ENCODE measurements at regions not wholly inside any gene's neighbourhood (a gene's known extent, or its start where the extent isn't known, plus 50 kb on each side); places are given as distances from the start of the nearest gene placed in this dataset.
A peak's percentile ranks its signal among the peaks of the same experiment; 100 is the strongest.

DNA sequence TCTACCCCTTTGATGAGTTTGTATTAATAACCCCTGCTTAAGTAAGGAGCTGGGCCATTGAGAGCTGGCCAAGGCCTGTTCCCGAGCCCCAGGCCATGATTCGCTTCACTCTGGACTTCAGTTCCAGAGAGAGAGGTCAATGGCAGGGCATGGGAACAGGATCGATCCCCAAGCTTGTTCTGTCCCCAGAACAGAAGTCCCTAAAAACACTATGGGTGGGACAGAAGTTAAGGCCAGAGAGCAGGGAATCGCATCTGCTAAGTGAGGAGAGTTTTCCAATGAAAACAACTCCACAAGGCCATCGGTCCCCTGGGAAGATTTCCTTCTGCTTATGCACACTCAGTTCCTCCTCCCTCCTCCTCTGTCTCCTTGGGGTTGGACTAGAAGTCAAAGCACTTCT, 159.6 kb downstream of the LSM5 start:
- 89 to 98% methylated on average over 5 of the region's 5 CpGs for WGBS, 2 donors
- DNase-seq (no peak), ATAC-seq (ENCODE audit: low FRiP score in 2 of 2) (no peak)
- Histone ChIP-seq H3K27me3 (no peaks in the 10 kb centered on the region), H3K9me3 (no peaks in the 10 kb centered on the region), H3K4me1 (no peaks in the 10 kb centered on the region), H3K27ac (no peak overlapping the region), H3K36me3 (no peaks in the 10 kb centered on the region), H3K4me3 (no peak overlapping the region)
- TF ChIP-seq, protein P1, sequence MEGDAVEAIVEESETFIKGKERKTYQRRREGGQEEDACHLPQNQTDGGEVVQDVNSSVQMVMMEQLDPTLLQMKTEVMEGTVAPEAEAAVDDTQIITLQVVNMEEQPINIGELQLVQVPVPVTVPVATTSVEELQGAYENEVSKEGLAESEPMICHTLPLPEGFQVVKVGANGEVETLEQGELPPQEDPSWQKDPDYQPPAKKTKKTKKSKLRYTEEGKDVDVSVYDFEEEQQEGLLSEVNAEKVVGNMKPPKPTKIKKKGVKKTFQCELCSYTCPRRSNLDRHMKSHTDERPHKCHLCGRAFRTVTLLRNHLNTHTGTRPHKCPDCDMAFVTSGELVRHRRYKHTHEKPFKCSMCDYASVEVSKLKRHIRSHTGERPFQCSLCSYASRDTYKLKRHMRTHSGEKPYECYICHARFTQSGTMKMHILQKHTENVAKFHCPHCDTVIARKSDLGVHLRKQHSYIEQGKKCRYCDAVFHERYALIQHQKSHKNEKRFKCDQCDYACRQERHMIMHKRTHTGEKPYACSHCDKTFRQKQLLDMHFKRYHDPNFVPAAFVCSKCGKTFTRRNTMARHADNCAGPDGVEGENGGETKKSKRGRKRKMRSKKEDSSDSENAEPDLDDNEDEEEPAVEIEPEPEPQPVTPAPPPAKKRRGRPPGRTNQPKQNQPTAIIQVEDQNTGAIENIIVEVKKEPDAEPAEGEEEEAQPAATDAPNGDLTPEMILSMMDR (IDR thresholded peaks at IDR 0.05), result no peak
- TF ChIP-seq EP300 (IDR thresholded peaks at IDR 0.05) (no peak), POLR2A (IDR thresholded peaks at IDR 0.05) (no peak), POLR2AphosphoS5 (IDR thresholded peaks at IDR 0.05) (no peak)

DNA sequence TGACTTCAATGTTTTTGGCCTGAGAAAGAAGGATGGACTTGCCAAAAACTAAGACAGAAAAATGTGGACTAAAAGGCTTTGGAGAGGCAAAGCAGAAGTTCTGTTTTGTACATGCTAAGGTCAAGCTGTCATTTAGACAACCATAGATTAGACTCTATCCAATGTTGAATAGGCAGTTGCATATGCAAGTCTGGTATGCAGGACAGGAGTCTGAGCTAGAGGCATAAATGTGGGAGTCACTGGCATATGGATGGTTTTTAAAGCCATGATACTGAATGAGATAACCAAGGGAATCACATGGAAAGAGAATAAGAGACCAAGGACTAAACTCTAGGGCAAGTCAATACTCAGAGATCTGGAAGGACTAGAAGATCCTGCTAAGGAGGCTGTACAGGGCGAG, 164.1 kb downstream of the LSM5 start:
- H3K4me1 ChIP-seq, result no peaks in the 10 kb centered on the region
- DNase-seq (no peak), ATAC-seq (ENCODE audit: low FRiP score in 2 of 2) (no peak)
- H3K27me3 ChIP-seq, result no peaks in the 10 kb centered on the region
- H3K27ac ChIP-seq, result no peak overlapping the region
- 44 to 59% methylated on average over 1 of the region's 1 CpG for WGBS, 2 donors
- H3K36me3 ChIP-seq, result no peaks in the 10 kb centered on the region
- no peak overlapping the region for H3K4me3 ChIP-seq
- TF ChIP-seq POLR2A (IDR thresholded peaks at IDR 0.05) (no peak), EP300 (IDR thresholded peaks at IDR 0.05) (no peak), POLR2AphosphoS5 (IDR thresholded peaks at IDR 0.05) (no peak)
- TF ChIP-seq, protein P1 (IDR thresholded peaks at IDR 0.05), result no peak
- H3K9me3 ChIP-seq, result no peaks in the 10 kb centered on the region

DNA sequence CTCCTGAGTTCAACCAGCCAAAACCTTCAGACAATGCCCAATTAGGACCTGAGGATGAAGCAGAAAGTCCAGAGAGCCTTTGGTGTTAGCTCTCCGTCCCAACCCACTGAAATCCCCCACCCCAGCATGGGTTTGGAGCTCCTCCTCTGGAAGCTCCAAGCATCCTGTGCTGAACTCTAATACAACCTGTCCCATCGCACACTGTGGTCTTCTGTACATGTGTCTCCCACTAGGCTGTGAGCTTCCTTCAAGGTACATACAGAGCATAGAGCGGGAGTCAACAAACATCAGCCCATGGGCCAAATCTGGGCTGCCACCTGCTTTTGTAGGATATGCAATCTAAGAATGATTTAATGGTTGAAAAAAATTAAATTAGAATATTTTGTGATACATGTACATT, 166.5 kb downstream of the LSM5 start:
- TF ChIP-seq POLR2AphosphoS5 (IDR thresholded peaks at IDR 0.05) (no peak), EP300 (IDR thresholded peaks at IDR 0.05) (no peak), POLR2A (IDR thresholded peaks at IDR 0.05) (no peak)
- TF ChIP-seq, protein P1 (IDR thresholded peaks at IDR 0.05), result no peak

DNA sequence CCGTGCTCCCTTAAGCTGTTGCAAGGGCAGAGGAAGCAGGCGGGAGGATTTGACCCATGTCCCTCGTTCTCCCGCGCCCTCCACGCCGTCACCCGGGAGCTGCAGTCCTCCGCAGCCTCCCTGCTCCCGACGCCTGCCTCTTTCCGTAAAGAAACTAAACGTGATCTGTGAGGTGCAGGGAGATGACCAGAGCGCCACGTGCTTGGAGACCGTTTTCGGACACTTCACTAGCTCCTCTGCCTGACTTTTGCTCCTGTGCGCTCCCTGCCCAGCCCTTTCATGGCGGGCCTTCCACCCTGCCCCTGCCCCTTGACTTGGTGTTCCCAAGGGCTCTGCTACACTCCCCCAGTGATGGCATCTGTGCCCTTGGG, 171.2 kb downstream of the LSM5 start:
- H3K36me3 ChIP-seq, result no peaks in the 10 kb centered on the region
- peak in 1 of 2 donors; percentile 35 for ATAC-seq (ENCODE audit: low FRiP score in 2 of 2)
- H3K4me1 ChIP-seq, result peaks cover 0 to 11% (median 5%) of the 10 kb centered on the region in 4 donors
- peak in 1 of 2 donors; percentile 54 for DNase-seq
- 35 to 40% methylated on average over 19 of the region's 19 CpGs for WGBS, 2 donors
- no peak overlapping the region for H3K27ac ChIP-seq
- H3K9me3 ChIP-seq, result no peaks in the 10 kb centered on the region
- H3K27me3 ChIP-seq, result no peaks in the 10 kb centered on the region
- H3K4me3 ChIP-seq, result peak overlapping the region in 3 of 4 donors; percentile 1 to 32 (median 21)
- TF ChIP-seq POLR2A (IDR thresholded peaks at IDR 0.05) (no peak), EP300 (IDR thresholded peaks at IDR 0.05) (no peak), POLR2AphosphoS5 (IDR thresholded peaks at IDR 0.05) (no peak)
- TF ChIP-seq, protein P1 (IDR thresholded peaks at IDR 0.05), result no peak

More for the DNA sequence above, 166.5 kb downstream of the LSM5 start:
- Histone ChIP-seq H3K4me3 (no peak overlapping the region), H3K27ac (no peak overlapping the region), H3K9me3 (no peaks in the 10 kb centered on the region), H3K4me1 (peaks cover 0 to 4% (median 2%) of the 10 kb centered on the region in 4 donors), H3K27me3 (no peaks in the 10 kb centered on the region), H3K36me3 (no peaks in the 10 kb centered on the region)
- DNase-seq (no peak), ATAC-seq (ENCODE audit: low FRiP score in 2 of 2) (no peak)
- 77 to 95% methylated on average over 3 of the region's 3 CpGs for WGBS, 2 donors

DNA sequence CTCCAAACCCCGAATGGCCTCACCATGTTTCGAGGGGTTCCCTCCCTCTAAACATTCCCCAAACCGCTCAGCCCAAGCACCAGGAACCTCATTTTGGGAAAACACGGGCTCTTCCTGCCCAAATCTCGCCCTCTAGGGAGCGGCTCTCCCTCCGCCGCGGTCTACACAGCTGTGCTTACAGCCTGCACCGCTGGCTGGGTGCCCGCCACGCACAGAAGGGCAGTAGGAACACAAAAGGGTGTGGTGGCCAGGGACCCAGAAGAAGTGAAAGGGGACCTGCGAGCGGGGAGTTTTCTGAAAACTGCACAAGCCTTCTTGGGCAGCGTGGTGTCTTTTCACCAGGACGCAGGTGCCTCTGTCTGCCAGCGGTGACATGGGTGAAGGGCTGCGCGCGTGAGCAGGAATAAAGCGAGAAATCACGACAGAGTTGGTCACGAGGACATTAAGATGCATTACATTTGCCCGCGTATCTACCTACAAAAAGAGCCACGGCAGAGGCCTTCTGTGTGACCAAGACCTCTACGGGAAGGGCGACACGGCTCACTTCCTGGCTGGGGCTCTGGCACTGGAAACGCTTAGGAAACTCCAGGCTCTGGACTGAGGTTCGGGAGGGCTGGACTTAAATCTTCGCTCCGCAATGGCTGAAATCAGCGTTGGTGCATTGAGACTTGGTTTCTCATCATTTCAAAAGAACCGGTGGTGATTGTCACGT, 171.7 kb downstream of the LSM5 start:
- ATAC-seq (ENCODE audit: low FRiP score in 2 of 2) (peak in 1 of 2 donors; percentile 57), DNase-seq (peak in 1 of 2 donors; percentile 78)
- H3K4me1 ChIP-seq, result peaks cover 0 to 11% (median 5%) of the 10 kb centered on the region in 4 donors
- peak overlapping the region in 3 of 4 donors; percentile 1 to 32 (median 21) for H3K4me3 ChIP-seq
- 30 to 46% methylated on average over 36 of the region's 36 CpGs for WGBS, 2 donors
- H3K27ac ChIP-seq, result no peak overlapping the region
- no peaks in the 10 kb centered on the region for H3K36me3 ChIP-seq
- H3K27me3 ChIP-seq, result no peaks in the 10 kb centered on the region
- TF ChIP-seq POLR2A (IDR thresholded peaks at IDR 0.05) (no peak), POLR2AphosphoS5 (IDR thresholded peaks at IDR 0.05) (no peak), EP300 (IDR thresholded peaks at IDR 0.05) (no peak)
- TF ChIP-seq, protein P1 (IDR thresholded peaks at IDR 0.05), result no peak
- H3K9me3 ChIP-seq, result no peaks in the 10 kb centered on the region
